Smooth muscle cell (in vitro differentiated cells): ENCODE measurements at regions not wholly inside any gene's neighbourhood (a gene's known extent, or its start where the extent isn't known, plus 50 kb on each side); places are given as distances from the start of the nearest gene placed in this dataset.

Source experiments
- DNase-seq: peaks from one replicate; lab custom pipeline; 2025; ENCODE audit not compliant: unreplicated experiment; lab: John Stamatoyannopoulos, UW
- H2AFZ ChIP-seq: fragments of 200-600 bp; sonication (generic); 2 replicates; pipeline ENCODE4 v1.6.0; 2016; ENCODE audit warnings: antibody characterized with exemption, low read depth, mild to moderate bottlenecking
- H3F3A ChIP-seq: fragments of 200-600 bp; sonication (generic); 2 replicates; pipeline ENCODE4 v1.6.0; 2017; ENCODE audit warnings: antibody characterized with exemption, low read depth
- H3K27ac ChIP-seq: fragments of 200-600 bp; sonication (generic); 2 replicates; pipeline ENCODE4 v1.5.1; 2016; ENCODE audit warnings: low read depth, mild to moderate bottlenecking
- H3K27me3 ChIP-seq: fragments of 200-600 bp; sonication (generic); 2 replicates; pipeline ENCODE4 v1.6.1; 2016; ENCODE audit warnings: low read depth, mild to moderate bottlenecking
- H3K36me3 ChIP-seq: fragments of 200-600 bp; sonication (generic); 2 replicates; pipeline ENCODE4 v1.5.1; 2016; ENCODE audit warnings: low read depth
- H3K4me1 ChIP-seq: fragments of 200-600 bp; sonication (generic); 2 replicates; pipeline ENCODE4 v1.5.1; 2016; ENCODE audit warnings: low read depth
- H3K4me2 ChIP-seq: fragments of 200-600 bp; sonication (generic); 2 replicates; pipeline ENCODE4 v1.6.0; 2016; ENCODE audit warnings: mild to moderate bottlenecking
- H3K4me3 ChIP-seq: fragments of 200-600 bp; sonication (generic); 2 replicates; pipeline ENCODE4 v1.5.1; 2016; ENCODE audit warnings: mild to moderate bottlenecking
- H3K79me2 ChIP-seq: fragments of 200-600 bp; sonication (generic); 2 replicates; pipeline ENCODE4 v1.6.0; 2016; ENCODE audit warnings: low read depth, mild to moderate bottlenecking
- H3K9ac ChIP-seq: fragments of 200-600 bp; sonication (generic); 2 replicates; pipeline ENCODE4 v1.6.0; 2016; ENCODE audit warnings: low read depth
- H3K9me3 ChIP-seq: fragments of 200-600 bp; sonication (generic); replicated peaks from 2 replicates; pipeline ENCODE4 v1.5.1; 2016; ENCODE audit warnings: low read depth
- H4K20me1 ChIP-seq: fragments of 200-600 bp; sonication (generic); 2 replicates; pipeline ENCODE4 v1.6.0; 2016; ENCODE audit warnings: low read depth
- CTCF ChIP-seq: fragments of 200-600 bp; sonication (generic); IDR thresholded peaks from 2 replicates; pipeline ENCODE4 v1.5.1; 2017; ENCODE audit warnings: borderline replicate concordance, mild to moderate bottlenecking, antibody characterized with exemption; ENCODE audit not compliant: insufficient read depth, poor library complexity, severe bottlenecking
- WGBS: methylation state at CpG from one replicate; pipeline ENCODE4 v1.1.7; 2016; ENCODE audit warnings: low lambda C conversion rate; 5-methylcytosine and 5-hydroxymethylcytosine counted together

GRCh38 chr6:122220254-122220653, 179.2 kb upstream of the HSF2 start:
- no peaks in the 10 kb centered on the region for H3K9me3 ChIP-seq
- no peak for TF ChIP-seq CTCF
- no peak overlapping the region for H3K4me3 ChIP-seq
- no peak overlapping the region for H3K4me2 ChIP-seq
- no peaks in the 10 kb centered on the region for H3K27me3 ChIP-seq
- no peak overlapping the region for H3K27ac ChIP-seq
- H3F3A ChIP-seq, result no peaks in the 10 kb centered on the region
- no peak for DNase-seq
- H3K4me1 ChIP-seq, result no peaks in the 10 kb centered on the region
- H3K36me3 ChIP-seq, result no peaks in the 10 kb centered on the region
- H3K9ac ChIP-seq, result no peak overlapping the region
- 94% methylated on average over 2 of the region's 2 CpGs for WGBS
- no peak overlapping the region for H2AFZ ChIP-seq
- H3K79me2 ChIP-seq, result no peaks in the 10 kb centered on the region
- H4K20me1 ChIP-seq, result no peaks in the 10 kb centered on the region

- DNase-seq, result no peak
Observed at GRCh38 chr6:122222761-122223160, 176.7 kb upstream of the HSF2 start.

GRCh38 chr6:122223251-122223650, 176.2 kb upstream of the HSF2 start:
- Histone ChIP-seq H4K20me1 (no peaks in the 10 kb centered on the region), H3K27me3 (no peaks in the 10 kb centered on the region), H3K79me2 (no peaks in the 10 kb centered on the region), H3K9ac (no peak overlapping the region), H3K4me1 (no peaks in the 10 kb centered on the region), H3K36me3 (no peaks in the 10 kb centered on the region), H2AFZ (no peak overlapping the region), H3K4me3 (no peak overlapping the region), H3K27ac (no peak overlapping the region), H3K9me3 (no peaks in the 10 kb centered on the region), H3K4me2 (no peak overlapping the region), H3F3A (no peaks in the 10 kb centered on the region)
- DNase-seq, result no peak
- TF ChIP-seq CTCF, result no peak
- WGBS, result 81% methylated on average over 1 of the region's 1 CpG

More at GRCh38 chr6:122222761-122223160, 176.7 kb upstream of the HSF2 start:
- Histone ChIP-seq H3K9ac (no peak overlapping the region), H3K4me3 (no peak overlapping the region), H3K27ac (no peak overlapping the region), H3K4me2 (no peak overlapping the region), H3F3A (no peaks in the 10 kb centered on the region), H4K20me1 (no peaks in the 10 kb centered on the region), H3K79me2 (no peaks in the 10 kb centered on the region), H3K4me1 (no peaks in the 10 kb centered on the region), H2AFZ (no peak overlapping the region), H3K36me3 (no peaks in the 10 kb centered on the region), H3K27me3 (no peaks in the 10 kb centered on the region), H3K9me3 (no peaks in the 10 kb centered on the region)
- no peak for TF ChIP-seq CTCF
- WGBS, result 69% methylated on average over 3 of the region's 3 CpGs

- H2AFZ ChIP-seq, result no peak overlapping the region
- no peaks in the 10 kb centered on the region for H3F3A ChIP-seq
- no peaks in the 10 kb centered on the region for H4K20me1 ChIP-seq
- no peak for DNase-seq
- H3K36me3 ChIP-seq, result no peaks in the 10 kb centered on the region
- no peak overlapping the region for H3K27ac ChIP-seq
- no peaks in the 10 kb centered on the region for H3K9me3 ChIP-seq
- H3K4me1 ChIP-seq, result no peaks in the 10 kb centered on the region
- no peak overlapping the region for H3K4me2 ChIP-seq
- TF ChIP-seq CTCF, result no peak
- no peak overlapping the region for H3K9ac ChIP-seq
- H3K4me3 ChIP-seq, result no peak overlapping the region
- no peaks in the 10 kb centered on the region for H3K27me3 ChIP-seq
- no peaks in the 10 kb centered on the region for H3K79me2 ChIP-seq
Observed at GRCh38 chr6:122238861-122239260, 160.6 kb upstream of the HSF2 start.
